ENCODE measurements at regions not wholly inside any gene's neighbourhood (a gene's known extent, or its start where the extent isn't known, plus 50 kb on each side); places are given as distances from the start of the nearest gene placed in this dataset.

DNA sequence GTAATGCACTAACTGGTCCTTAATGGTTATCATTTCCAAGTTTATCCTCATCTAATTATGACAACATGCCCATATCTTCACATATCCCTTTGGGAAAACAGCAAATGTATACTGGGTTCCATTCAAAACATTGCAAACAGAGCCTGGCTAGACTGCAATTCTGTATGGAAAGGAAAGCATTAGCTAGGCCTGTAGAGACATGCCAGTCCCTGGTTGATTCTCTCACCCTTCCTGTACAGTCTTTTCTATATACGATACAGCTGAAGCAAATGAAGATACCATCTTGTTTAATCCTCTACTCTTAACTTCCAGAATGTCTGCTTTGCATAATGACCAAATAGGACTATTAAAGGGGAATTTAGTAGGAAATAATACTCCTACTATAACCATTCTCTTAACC lies 294.4 kb upstream of the MC4R start:
- DNase-seq (ENCODE audit: low read depth), result no peak
- no peak overlapping the region for H3K4me3 ChIP-seq (ENCODE audit: low read depth, low read length)
- no peak for TF ChIP-seq MYC (IDR thresholded peaks at IDR 0.05; ENCODE audit: low read depth, low read length)
- no peak for TF ChIP-seq POLR2A (IDR thresholded peaks at IDR 0.05; ENCODE audit: extremely low read depth, insufficient read length)
- TF ChIP-seq, protein P1, sequence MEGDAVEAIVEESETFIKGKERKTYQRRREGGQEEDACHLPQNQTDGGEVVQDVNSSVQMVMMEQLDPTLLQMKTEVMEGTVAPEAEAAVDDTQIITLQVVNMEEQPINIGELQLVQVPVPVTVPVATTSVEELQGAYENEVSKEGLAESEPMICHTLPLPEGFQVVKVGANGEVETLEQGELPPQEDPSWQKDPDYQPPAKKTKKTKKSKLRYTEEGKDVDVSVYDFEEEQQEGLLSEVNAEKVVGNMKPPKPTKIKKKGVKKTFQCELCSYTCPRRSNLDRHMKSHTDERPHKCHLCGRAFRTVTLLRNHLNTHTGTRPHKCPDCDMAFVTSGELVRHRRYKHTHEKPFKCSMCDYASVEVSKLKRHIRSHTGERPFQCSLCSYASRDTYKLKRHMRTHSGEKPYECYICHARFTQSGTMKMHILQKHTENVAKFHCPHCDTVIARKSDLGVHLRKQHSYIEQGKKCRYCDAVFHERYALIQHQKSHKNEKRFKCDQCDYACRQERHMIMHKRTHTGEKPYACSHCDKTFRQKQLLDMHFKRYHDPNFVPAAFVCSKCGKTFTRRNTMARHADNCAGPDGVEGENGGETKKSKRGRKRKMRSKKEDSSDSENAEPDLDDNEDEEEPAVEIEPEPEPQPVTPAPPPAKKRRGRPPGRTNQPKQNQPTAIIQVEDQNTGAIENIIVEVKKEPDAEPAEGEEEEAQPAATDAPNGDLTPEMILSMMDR (IDR thresholded peaks at IDR 0.05; ENCODE audit: low read depth, low read length), result no peak
- TF ChIP-seq MAX (IDR thresholded peaks at IDR 0.05; ENCODE audit: low read depth, low read length), result no peak

GRCh38 chr18:60668583-60668982 lies 296.0 kb upstream of the MC4R start:
- H3K4me3 ChIP-seq (ENCODE audit: low read depth, low read length), result no peak overlapping the region
- TF ChIP-seq POLR2A (IDR thresholded peaks at IDR 0.05; ENCODE audit: extremely low read depth, insufficient read length) (no peak), MAX (IDR thresholded peaks at IDR 0.05; ENCODE audit: low read depth, low read length) (no peak), MYC (IDR thresholded peaks at IDR 0.05; ENCODE audit: low read depth, low read length) (no peak)
- TF ChIP-seq, protein P1 (IDR thresholded peaks at IDR 0.05; ENCODE audit: low read depth, low read length), result no peak
- peak; percentile 1 for DNase-seq (ENCODE audit: low read depth)

DNA sequence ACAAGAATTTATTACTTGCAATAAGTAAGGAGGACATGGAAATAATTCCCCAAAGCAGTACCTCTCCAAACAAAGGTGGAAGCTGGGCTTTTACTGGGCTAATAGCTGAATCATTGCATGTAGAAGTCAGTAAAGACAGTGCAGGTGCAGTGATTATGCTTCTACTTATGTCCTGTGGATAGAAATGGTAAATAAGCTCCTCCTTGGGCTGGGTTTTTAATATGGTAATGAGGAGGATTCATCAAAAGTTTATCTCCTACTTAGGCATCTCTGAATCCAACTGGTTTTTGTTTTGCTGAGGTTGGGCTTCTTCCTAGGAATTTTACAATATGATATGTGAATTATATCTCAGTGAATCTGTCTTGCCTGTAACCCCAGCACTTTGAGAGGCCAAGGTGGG lies 297.4 kb upstream of the MC4R start:
- DNase-seq (ENCODE audit: low read depth), result no peak
- no peak for TF ChIP-seq MAX (IDR thresholded peaks at IDR 0.05; ENCODE audit: low read depth, low read length)
- H3K4me3 ChIP-seq (ENCODE audit: low read depth, low read length), result no peak overlapping the region

- no peak for DNase-seq (ENCODE audit: low read depth)
- no peak for TF ChIP-seq MYC (IDR thresholded peaks at IDR 0.05; ENCODE audit: low read depth, low read length)
- TF ChIP-seq, protein P1 (IDR thresholded peaks at IDR 0.05; ENCODE audit: low read depth, low read length), result no peak
- TF ChIP-seq POLR2A (IDR thresholded peaks at IDR 0.05; ENCODE audit: extremely low read depth, insufficient read length), result no peak
- no peak for TF ChIP-seq MAX (IDR thresholded peaks at IDR 0.05; ENCODE audit: low read depth, low read length)
- H3K4me3 ChIP-seq (ENCODE audit: low read depth, low read length), result no peak overlapping the region
Observed at GRCh38 chr18:60671021-60671420, 298.4 kb upstream of the MC4R start.

DNA sequence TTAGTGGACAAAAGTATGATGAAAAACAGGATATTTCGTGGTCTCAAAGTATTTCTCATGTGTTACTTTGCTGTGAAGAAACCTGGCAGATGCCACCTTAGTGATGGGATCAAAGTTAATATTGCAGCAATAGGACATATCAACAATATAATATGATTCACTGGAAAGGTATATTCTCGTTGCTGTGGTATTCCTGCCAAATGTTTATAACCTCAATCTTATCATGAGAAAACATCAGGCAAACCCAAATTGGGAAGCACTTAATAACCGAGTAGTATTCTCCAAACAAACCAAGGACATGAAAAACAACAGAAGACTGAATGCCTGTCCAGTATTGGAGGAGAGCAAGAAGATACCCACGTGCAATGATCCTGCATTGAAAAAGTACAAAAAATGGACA lies 302.6 kb upstream of the MC4R start:
- TF ChIP-seq, protein P1 (IDR thresholded peaks at IDR 0.05; ENCODE audit: low read depth, low read length), result no peak
- TF ChIP-seq MAX (IDR thresholded peaks at IDR 0.05; ENCODE audit: low read depth, low read length) (no peak), POLR2A (IDR thresholded peaks at IDR 0.05; ENCODE audit: extremely low read depth, insufficient read length) (no peak), MYC (IDR thresholded peaks at IDR 0.05; ENCODE audit: low read depth, low read length) (no peak)
- H3K4me3 ChIP-seq (ENCODE audit: low read depth, low read length), result no peak overlapping the region
- DNase-seq (ENCODE audit: low read depth), result no peak

- DNase-seq (ENCODE audit: low read depth), result no peak
- TF ChIP-seq MYC (IDR thresholded peaks at IDR 0.05; ENCODE audit: low read depth, low read length) (no peak), MAX (IDR thresholded peaks at IDR 0.05; ENCODE audit: low read depth, low read length) (no peak), POLR2A (IDR thresholded peaks at IDR 0.05; ENCODE audit: extremely low read depth, insufficient read length) (no peak)
- TF ChIP-seq, protein P1 (IDR thresholded peaks at IDR 0.05; ENCODE audit: low read depth, low read length), result no peak
- no peak overlapping the region for H3K4me3 ChIP-seq (ENCODE audit: low read depth, low read length)
Observed at GRCh38 chr18:60675801-60676200, 303.2 kb upstream of the MC4R start.

Measured in NB4 (cell line).